ENCODE measurements at regions not wholly inside any gene's neighbourhood (a gene's known extent, or its start where the extent isn't known, plus 50 kb on each side); places are given as distances from the start of the nearest gene placed in this dataset.
"Not testable (repeated sequence)": the region's sequence is repeated elsewhere in the genome, so short reads cannot be mapped to it uniquely, and the experiment has no call there.

DNA sequence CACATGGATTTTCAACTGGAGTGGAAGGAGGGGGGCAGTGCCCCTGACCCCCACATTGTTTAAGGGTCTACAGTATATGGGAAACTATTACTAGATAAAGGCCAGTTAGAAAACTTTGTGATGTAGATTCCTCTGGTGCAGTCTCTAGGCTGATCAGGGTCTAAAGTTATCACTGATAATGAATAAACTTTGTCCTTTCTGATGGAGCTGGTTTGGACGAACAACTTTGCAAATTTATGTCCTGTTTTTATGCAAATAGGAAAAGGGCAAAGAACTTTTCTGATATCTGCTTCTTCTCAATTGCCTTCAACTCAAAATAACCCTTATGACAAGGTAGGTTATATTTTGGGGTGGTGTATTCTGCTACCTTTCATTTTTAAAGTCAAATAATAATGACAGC lies 829.2 kb upstream of the ACVR2A start:
- no peak for DNase-seq (ENCODE audit: low read depth)

DNA sequence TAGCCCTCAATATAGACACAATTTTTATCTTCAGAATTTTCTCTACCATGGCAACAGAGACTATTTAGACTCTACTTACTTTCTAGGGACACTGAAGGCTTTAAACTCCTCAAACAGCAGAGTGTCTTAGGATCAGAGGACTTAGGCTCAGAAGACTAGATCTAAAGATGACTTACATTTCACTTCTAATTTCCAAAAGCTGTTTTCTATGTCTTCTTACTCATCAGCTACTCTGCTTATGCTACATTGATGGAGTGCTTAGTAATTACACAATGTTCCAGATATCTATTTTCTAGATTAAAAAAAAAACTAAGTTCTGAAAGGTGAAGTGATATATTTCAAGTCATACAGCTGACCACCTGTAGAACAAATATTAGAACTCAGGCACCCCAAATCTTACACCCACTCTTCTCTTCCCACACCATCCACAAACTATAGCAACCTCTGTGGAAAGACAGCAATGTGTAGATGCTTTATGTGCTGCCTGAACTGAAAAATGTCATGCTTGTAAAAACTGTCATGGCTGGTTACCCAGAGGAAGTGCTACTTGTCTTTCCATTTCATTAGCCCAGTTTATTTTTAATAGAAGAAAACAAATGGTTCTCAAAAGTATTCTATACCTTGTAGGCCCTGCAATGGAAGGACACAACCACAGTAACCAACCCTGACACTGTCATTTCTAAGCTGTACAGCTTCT lies 831.0 kb upstream of the ACVR2A start:
- DNase-seq (ENCODE audit: low read depth) = no peak

DNA sequence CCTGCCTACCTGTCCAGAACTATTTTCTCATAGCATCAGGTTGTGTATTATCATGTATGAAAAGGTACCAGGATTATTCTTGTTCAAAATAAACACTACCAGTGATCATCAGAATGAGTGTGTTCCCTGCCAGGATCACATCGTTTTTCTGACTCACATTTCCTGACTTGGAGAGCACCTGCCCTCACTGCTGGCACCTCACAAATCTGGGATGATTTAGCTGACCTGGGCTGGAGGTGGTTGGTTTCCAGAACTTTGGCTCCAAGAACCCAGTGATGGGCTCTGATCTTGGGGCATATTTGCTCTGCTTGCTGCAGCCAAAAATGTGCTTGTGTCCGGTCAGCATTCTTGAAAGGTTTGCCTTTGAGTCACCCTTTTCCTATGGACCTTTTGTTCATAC lies 836.3 kb upstream of the ACVR2A start:
- no peak for DNase-seq (ENCODE audit: low read depth)

DNA sequence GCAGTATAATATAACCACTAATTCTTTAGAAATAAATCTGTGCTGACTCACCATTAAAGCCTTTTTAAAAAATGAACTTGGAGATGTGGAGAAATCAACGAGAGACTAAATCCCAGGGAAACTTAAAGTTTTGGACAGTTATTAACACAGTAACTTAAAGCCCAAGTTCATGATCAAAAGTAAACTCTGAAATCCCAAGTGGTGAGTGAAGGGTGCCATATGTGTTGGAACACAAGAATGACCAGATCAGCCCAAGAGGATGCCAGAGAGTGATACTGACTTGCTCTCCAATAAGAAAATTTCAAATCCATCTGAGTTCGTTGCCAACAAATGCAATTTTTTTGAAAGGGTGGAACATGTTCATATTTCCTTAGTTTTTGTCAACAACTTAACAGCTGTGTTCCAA lies 838.1 kb upstream of the ACVR2A start:
- DNase-seq (ENCODE audit: low read depth) = no peak

DNA sequence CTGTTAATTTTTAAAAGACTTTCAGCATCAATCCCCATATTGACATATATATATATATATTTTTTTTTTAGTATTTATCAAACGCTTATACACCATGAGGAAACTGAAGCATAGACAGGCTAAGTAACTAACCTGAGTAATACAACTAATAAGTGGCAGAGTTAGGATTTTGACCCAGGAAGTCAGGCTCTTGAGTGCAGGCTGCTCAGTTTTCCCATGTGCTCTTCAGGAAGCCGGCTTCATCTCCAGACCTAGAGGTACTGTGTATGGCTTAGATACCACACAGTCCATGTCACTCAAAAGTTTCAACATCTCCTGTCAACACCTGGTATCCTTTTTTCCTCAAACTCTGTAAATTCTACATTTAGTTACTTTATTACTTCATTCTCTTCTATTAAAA lies 841.7 kb upstream of the ACVR2A start:
- no peak for DNase-seq (ENCODE audit: low read depth)

DNA sequence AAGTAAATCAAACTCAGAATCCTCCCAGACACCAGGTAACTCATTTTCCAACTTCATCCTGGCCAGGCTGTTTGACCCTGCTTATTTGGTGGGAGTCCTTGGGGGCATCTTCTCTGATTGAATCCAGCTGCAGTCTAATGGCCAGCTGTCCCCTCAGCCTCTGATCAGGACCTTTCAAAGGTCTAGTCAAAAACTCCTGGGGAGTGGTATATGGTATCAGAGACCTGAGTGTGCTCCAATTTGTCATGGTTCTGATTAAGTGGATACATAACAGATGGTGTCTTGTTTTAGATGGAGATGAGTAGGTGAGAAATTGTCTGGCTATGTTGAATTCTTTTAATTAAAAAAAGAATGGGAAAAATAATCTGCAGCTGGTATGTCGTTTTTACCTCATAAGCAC lies 842.6 kb upstream of the ACVR2A start:
- no peak for DNase-seq (ENCODE audit: low read depth)

DNA sequence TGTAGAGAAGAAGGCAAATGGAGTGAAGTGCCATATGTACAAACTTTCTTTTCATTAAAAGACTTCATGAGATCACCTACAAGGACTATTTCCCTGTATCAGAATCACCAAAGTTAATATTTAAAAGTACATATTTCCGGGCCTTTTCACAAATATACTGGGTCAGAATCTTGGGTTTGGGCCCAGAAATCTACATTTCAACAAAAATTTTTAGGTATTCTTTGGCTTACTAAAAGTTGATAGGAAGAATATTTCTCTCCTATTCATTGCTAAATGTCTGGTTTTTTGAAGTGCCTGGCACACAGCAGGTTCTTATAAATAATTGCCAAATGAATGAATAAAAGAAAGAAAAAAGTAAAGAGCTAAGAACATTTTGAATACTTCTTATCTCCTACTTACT lies 843.8 kb upstream of the ACVR2A start:
- DNase-seq (ENCODE audit: low read depth) = no peak

DNA sequence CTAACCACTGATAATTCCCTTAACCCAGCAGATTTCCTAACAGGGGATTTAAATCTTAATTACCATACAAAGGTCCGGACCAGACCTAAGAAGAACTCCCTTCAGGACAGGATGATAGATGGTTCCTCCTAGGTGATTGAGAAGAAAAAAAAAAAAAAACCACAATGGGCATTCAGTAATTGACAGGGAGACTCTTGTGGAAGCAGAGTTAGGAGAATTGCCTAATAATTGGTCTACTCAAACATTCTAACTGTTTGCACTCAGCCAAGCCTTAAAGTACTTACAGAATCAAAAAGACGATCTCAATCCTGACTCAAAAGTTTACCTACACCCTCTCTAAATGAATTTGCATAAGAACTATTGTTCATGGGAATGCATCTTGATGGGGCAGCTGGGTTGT lies 844.7 kb upstream of the ACVR2A start:
- not testable (repeated sequence) for DNase-seq (ENCODE audit: low read depth)

DNA sequence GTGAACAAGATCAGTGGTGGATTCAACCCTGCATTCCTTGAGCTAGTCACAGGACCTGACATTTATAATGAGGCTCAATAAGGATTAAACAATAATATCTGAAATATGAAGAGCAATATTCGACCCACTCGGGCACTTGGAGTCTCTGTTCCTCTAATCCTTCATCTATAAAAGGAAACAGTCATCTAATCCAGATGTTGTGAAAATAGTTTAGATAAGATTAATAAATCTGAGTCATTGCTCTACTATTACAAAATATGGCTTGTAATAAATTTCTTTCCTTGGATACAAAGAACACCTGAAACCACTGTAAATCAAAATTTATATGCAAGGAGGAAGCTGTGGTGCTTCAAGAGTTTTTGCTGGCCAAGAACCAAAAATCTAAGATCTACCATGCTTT lies 846.9 kb upstream of the ACVR2A start:
- no peak for DNase-seq (ENCODE audit: low read depth)

DNA sequence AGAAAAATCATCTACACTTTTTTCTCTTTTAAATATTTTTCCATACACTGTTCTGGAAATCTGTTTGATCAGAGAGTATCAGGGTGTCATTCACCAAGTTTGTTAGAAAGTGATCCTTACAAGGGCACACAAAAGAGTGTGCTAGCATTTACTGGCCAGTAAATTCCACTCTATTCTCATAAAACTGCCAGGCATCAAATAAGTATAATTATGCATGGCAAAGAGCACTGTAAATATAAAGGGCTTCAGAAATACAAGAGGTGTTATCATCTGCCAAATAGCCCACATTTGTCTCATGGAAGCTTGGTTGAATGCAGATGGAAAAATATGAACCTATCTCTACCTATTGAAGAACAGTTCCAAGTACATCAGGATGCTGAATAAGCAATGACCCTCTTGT lies 847.3 kb upstream of the ACVR2A start:
- DNase-seq (ENCODE audit: low read depth) = no peak

DNA sequence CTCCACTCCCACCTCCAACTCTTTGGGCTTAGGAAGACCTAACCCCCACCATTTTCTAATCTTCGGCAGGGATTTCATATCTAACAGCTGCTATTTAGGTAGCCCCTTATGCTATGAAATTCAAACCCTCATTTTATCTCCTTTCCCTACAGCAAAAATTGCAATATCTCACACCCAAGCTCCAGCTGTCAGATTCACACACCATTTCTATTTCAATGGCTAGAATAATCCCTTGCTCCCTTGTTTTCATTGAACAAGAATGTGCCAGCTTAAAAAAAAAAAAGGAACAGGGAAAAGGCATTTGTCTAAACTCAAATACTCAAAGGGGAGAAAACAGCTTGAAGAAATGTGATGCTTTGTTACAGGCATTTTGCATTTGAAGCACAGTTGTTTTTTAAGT lies 850.6 kb upstream of the ACVR2A start:
- no peak for DNase-seq (ENCODE audit: low read depth)

DNA sequence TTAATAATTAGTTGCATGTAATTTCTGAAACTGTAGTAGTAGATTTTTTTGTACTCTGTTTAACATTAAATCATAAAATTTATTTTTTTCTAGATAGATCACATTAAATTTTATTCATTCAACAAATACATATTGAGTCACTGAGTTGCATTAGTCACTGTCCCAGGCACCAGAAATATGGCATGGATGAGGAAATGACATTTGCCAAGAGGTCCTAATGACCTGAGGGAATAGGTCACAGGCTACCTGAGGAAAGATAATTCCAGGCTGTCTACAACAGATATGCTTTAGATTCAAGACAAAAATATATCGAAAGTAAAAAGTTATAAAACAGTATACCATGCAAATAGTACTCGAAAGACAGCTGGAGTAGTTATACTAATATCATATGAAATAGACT lies 852.4 kb upstream of the ACVR2A start:
- DNase-seq (ENCODE audit: low read depth) = no peak

DNA sequence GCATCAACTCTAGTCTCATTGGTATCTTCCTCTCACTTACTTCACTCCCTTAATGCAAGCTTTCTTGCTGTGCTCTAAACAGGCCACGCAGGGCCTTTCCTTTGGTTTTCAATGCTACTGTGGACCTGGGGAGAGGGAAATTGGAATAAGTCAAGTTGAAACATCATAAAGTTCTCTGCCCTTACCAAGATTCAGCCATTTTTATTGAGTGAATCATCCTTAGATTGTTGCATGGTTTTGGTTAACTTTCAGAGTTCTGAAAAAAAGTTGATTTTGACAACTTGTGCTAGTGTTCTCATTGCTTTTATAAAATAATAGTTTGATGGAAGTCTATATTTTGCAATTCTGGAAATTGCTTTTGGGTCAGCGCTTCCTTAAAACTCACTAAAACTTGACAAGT lies 852.8 kb upstream of the ACVR2A start:
- DNase-seq (ENCODE audit: low read depth) = no peak

DNA sequence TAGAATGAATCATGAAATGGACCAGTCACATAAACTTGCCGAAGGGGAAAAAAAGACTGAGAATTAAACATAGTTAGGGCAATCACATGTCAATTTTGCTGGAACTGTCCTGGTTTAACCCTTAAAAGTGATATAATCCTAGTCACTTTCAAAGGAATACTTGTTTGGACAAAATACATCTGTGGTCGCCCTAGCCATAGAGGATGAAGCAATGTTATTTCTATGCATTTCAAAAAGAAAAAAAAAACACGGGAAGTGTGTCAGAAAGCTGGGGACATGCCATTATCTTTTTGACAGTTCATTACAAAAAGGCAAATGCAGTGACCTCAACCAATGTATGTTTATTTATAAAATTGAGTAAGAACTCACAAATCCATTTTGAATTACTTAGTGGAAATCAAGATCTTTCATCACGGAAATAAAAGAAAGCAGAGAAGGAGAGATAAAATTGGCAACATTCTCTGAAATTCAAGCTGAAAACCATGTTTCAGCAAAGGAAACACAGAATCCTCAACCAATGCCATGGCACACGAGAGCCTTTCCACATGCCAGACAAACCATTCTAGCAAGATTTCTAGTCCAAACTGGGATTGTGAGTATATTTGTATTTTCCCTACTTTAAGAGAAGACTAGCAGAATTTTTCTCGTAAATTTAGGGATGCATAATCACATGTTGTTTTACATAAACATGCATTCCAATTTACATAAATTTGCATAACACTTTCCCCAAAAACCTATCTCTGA lies 854.3 kb upstream of the ACVR2A start:
- no peak for DNase-seq (ENCODE audit: low read depth)

DNA sequence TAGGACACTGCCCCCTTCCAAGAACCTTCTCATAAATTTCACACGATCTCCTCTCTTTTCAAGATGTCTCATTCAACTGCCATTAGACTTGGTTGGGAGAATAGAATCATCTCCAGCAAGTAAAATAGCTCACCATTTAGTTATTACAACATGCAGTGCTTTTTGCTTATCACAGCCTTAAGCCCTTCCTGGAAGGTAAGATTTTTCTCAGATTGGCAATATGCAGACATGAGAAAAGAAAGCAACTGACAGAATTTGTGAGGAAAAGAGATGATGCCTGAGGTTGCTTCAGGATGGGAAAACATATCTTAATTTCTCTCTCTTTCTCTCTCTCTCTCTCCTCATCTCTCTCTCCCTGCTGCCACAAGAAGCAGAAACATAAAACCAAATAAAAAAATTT lies 855.1 kb upstream of the ACVR2A start:
- no peak for DNase-seq (ENCODE audit: low read depth)

DNA sequence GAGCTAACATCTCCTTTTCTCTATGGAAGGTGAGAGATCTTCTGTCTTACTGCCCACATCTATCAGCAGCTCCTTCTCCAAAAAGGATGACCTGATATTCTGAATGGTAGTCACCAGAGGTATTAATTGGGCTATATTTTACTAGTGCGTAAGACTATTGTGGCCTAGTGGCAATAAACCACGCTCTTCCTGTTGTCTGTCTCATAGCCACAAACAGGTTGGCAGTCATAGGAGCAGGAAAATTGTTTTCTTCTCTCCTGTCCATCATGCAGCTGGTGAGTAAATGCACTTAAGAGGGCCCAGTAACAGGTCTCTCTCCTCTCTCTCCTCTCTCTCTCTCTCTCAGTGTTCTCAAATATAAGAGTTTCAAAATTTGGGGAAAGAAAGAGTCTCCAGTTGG lies 856.8 kb upstream of the ACVR2A start:
- no peak for DNase-seq (ENCODE audit: low read depth)

DNA sequence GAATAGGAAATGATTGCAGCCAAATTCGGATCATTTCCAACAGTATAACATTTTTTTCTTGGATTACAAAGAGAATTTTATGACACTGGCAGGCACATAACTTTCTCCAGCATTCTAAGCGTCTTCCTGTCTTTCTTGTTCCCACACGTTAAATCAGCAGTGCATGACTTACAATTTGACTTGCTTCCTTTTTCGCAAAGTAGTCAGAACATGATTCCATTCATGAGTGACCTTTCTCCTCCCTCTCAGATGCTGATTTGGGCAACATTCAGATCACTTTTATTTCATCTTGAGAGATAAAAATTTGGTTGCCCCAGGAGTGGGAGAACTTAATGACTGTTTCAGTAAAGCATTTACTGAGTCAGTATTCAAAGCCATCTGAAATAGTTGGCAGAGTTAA lies 858.7 kb upstream of the ACVR2A start:
- no peak for DNase-seq (ENCODE audit: low read depth)

DNA sequence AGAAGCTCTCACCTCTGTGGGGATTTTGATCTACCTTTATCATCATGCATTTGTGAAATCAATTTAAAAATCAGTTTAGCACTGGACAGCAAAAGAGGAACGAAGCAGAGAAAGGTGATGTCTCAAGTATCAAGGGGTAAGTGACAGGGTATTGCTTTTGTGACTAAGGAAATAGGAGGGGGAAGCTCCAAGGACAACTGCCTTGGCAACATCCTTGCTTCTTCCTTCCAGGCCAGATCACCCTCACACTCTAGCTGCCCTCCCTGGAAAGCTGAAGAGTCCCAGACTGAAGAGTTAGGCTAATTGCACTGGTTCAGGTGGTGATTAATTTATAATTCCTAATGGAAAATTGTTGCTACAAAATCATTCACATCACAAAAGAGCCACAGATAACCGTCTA lies 859.1 kb upstream of the ACVR2A start:
- no peak for DNase-seq (ENCODE audit: low read depth)

DNA sequence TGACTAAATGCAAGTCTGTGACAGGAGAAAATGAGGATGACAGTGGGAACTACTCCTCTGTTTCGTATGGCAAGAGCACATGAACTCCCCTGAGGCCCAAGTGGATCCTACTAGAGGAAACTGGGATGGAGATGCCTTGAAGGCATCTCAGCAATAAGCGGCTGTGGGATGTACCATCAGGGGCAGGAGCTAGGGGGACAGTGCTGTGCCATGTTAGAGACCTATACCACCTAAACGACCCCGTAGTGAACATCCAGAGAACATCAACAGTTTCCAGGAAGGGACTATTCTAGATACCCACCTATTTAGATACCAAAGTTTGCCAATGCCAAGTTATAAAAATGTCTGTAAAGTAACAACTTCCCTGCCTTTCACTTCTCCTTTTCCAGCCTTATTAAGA lies 860.8 kb upstream of the ACVR2A start:
- DNase-seq (ENCODE audit: low read depth) = no peak

DNA sequence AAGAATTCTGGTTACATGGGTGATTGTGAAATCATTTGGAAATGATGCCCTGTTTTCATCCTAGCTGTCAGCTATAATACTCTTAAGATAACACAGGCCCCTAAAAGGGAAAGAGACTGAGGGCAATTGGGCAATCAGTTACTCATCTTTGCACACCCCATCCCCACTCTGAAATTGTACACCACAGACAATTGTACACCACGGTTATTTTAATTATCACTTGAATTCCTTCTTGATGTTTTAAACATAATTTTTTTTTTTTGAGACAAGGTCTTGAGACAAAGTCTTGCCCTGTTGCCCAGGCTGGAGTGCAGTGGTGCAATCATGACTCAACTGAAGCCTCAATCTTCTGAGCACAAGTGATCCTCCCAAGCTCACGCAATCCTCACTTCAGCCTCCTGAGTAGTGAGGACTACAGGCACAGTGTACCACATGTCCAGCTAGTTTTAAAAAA lies 862.4 kb upstream of the ACVR2A start:
- DNase-seq (ENCODE audit: low read depth) = no peak

DNA sequence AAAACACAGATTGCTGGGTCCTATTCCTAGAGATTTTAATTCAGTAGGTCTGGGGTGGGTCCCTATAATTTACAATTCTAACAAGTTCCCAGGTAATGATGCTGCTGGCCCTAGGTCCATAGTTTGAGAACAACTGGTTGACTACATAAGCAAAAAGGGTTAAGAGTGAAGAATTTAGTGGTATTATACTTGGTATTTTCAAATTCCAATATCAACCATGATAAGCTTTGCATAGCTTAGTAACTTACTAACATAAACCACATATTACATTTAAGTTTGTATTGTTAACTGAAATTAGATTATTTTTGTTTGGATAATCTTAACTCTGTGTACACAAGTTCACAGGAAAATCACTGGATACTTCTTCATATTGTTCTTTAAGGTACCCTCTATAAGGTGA lies 862.9 kb upstream of the ACVR2A start:
- DNase-seq (ENCODE audit: low read depth) = no peak

DNA sequence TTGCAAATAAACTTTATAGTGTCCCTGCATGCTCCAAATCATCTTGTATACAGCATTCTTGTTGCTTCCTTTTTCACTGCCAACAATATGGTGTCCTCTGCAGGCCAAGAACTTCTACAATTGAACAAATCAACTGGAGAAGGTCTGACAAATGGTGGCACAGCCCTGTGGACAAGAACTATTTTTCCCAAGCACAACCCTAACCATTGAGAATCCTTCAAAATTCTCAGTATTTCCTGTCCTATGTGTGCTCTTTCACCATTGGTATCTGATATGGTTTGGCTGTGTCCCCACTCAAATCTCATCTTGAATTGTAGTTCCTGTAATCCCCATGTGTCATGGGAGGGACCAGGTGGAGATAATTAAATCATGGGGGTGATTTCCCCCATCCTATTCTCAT lies 865.1 kb upstream of the ACVR2A start:
- DNase-seq (ENCODE audit: low read depth) = no peak

DNA sequence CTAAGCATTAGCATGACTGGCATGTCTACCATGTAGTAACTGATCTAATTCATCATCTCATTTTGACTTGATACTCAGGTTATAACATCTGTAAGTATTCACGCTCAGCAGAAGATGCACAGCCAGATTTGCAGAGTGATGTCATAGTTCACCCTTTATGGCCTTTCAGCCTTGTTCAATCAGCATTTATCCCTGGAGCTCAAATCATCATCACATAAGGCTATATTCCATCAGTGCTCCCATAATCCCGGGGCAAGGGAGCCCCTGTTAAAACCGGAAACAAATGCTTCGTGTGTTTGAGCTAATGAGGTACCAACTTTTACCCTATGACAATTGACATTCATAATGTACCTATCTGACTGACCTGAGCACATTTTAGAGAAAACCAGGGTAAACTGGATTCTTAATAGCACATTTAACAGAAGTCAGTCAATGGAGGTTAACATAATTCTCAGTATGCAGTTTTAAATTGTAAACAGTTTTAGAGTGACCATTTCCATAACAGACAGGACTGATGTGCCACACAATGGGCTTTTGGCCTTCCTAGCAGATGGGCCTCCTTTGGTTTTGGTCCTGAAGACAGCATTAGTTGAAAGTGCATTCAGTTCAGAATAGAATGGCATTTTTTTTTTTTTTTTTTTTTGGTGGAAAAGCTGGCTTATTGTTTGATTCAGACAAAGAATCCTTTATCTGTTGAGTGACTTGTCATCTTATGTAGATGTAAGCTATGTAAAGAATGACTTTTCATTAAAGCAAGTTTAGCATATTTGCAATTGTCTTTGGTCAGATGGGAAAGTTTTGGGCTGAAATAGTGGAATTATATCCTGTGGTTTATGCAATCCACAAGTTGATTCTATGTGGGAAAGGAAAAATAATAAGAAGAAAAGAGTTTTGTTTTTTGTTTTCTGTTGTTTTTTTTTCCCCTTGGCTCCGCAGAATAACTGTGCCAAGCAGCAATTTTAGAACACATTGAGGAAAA lies 866.0 kb upstream of the ACVR2A start:
- no peak for DNase-seq (ENCODE audit: low read depth)
